ENCODE measurements at regions not wholly inside any gene's neighbourhood (a gene's known extent, or its start where the extent isn't known, plus 50 kb on each side); places are given as distances from the start of the nearest gene placed in this dataset.

DNA sequence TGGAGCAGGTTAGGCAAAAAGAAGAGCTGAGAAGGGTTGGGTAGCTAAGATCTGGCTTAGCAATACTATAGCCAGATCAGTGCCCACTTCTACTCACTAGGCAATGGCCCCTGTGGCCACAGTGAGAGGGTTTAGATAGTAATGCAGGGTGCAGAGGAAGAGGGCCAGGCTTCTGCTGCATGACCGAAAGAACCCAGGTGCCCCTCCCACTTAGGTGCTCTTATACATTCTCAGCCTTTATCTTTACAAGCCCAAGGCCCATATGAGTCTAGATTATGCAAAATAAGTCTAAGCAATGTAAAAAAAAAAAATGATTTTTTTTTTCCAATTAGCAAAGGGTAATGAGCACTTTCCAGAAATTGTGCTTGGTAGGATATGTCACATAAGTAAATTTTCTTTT is 171.3 kb downstream of the CD24 start:
- no peak for TF ChIP-seq FOXJ3 (CRISPR knock-in tag; IDR thresholded peaks at IDR 0.05)
- no peak for TF ChIP-seq RAD21 (IDR thresholded peaks at IDR 0.05; ENCODE audit: low read length)
- TF ChIP-seq, protein P1, sequence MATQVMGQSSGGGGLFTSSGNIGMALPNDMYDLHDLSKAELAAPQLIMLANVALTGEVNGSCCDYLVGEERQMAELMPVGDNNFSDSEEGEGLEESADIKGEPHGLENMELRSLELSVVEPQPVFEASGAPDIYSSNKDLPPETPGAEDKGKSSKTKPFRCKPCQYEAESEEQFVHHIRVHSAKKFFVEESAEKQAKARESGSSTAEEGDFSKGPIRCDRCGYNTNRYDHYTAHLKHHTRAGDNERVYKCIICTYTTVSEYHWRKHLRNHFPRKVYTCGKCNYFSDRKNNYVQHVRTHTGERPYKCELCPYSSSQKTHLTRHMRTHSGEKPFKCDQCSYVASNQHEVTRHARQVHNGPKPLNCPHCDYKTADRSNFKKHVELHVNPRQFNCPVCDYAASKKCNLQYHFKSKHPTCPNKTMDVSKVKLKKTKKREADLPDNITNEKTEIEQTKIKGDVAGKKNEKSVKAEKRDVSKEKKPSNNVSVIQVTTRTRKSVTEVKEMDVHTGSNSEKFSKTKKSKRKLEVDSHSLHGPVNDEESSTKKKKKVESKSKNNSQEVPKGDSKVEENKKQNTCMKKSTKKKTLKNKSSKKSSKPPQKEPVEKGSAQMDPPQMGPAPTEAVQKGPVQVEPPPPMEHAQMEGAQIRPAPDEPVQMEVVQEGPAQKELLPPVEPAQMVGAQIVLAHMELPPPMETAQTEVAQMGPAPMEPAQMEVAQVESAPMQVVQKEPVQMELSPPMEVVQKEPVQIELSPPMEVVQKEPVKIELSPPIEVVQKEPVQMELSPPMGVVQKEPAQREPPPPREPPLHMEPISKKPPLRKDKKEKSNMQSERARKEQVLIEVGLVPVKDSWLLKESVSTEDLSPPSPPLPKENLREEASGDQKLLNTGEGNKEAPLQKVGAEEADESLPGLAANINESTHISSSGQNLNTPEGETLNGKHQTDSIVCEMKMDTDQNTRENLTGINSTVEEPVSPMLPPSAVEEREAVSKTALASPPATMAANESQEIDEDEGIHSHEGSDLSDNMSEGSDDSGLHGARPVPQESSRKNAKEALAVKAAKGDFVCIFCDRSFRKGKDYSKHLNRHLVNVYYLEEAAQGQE (IDR thresholded peaks at IDR 0.05; ENCODE audit: low read depth, low read length): no peak
- no peak for TF ChIP-seq GATA2 (CRISPR knock-in tag; IDR thresholded peaks at IDR 0.05)
- no peak for TF ChIP-seq TEAD4 (IDR thresholded peaks at IDR 0.05; ENCODE audit: borderline replicate concordance, insufficient read depth)
- 22% methylated on average over 1 of the region's 1 CpG for WGBS (ENCODE audit: low lambda C conversion rate)

DNA sequence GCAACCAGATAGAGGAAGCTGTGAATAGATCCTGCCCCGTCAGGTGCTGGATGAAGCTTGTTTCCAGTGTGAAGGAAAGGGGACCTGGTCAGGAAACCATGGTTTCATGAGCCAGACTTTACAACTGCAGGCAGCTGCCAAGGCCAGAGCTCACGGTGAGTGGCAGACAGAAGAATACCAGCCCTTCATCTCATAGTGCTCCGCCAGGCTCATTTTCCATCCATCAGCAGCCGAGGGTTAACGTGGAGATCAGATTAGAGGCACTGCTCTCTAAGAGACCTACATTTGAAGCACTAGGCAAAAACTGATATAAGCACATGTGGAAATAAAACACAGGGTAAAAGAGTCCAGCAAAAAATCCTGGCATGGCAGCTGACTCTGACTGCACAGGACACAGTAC is 172.4 kb downstream of the CD24 start:
- peak overlapping the region in 1 of 2 experiments; percentile 55; a peak in 2 of 4 replicates for H3K27ac ChIP-seq (ENCODE audit: low read depth in 2 of 2, low read length in 1 of 2)
- no peaks in the 10 kb centered on the region for H3K9me3 ChIP-seq
- peaks cover 0 to 10% of the 10 kb centered on the region in 2 experiments; a peak in 1 of 4 replicates for H3K4me1 ChIP-seq (ENCODE audit: control insufficient read depth in 1 of 2, insufficient read depth in 2 of 2, low read depth in 1 of 2, low read length in 1 of 2)
- H3K36me3 ChIP-seq (replicated peaks in 1 of 2; ENCODE audit: control insufficient read depth in 1 of 2, insufficient read depth in 2 of 2, low read length in 1 of 2): no peaks in the 10 kb centered on the region
- H3F3A ChIP-seq (replicated peaks; ENCODE audit: insufficient read depth): no peaks in the 10 kb centered on the region
- H3K79me2 ChIP-seq (ENCODE audit: insufficient read depth): no peaks in the 10 kb centered on the region
- no peaks in the 10 kb centered on the region for H4K20me1 ChIP-seq (ENCODE audit: insufficient read depth)
- no peaks in the 10 kb centered on the region for H3K9me2 ChIP-seq
- ChIA-PET CTCF (interaction anchor here (0.7 to 2.8 kb wide), 3 partner anchors 18 to 195 kb away, joined by 3 to 8 read pairs (median 6); no protein-coding TSS in a partner anchor), POLR2A (interaction anchor here (1.5 kb wide), 1 partner anchor 82 kb away, joined by 4 read pairs; no protein-coding TSS in a partner anchor)
- H3K27me3 ChIP-seq (ENCODE audit: insufficient read depth): no peaks in the 10 kb centered on the region
- H3K4me2 ChIP-seq: no peak overlapping the region
- WGBS (ENCODE audit: low lambda C conversion rate): 28% methylated on average over 5 of the region's 5 CpGs
- H3K9ac ChIP-seq: no peak overlapping the region
- no peak overlapping the region for H3K4me3 ChIP-seq (ENCODE audit: low read depth in 2 of 2, low read length in 1 of 2)
- H2AFZ ChIP-seq (ENCODE audit: low read depth): no peak overlapping the region
- DNase-seq: peak; percentile 66
- TF ChIP-seq RCOR1 (IDR thresholded peaks at IDR 0.05; ENCODE audit: low read length) (no peak), GATA2 (CRISPR knock-in tag; IDR thresholded peaks at IDR 0.05) (peak; percentile 63; the same call in 1 of the 2 replicates), MXI1 (IDR thresholded peaks at IDR 0.05; ENCODE audit: low read depth, low read length) (peak; percentile 57; the same call in 1 of the 2 replicates), NFIC (IDR thresholded peaks at IDR 0.05; ENCODE audit: borderline replicate concordance) (no peak), RXRA (IDR thresholded peaks at IDR 0.05; ENCODE audit: borderline replicate concordance, low read depth) (no peak), YY1 (IDR thresholded peaks at IDR 0.05; ENCODE audit: low read depth) (no peak), CTCF (IDR thresholded peaks at IDR 0.05) (no peak), RAD21 (IDR thresholded peaks at IDR 0.05; ENCODE audit: low read length) (no peak), NRF1 (IDR thresholded peaks at IDR 0.05; ENCODE audit: low read depth, low read length) (no peak), MEF2A (IDR thresholded peaks at IDR 0.05; ENCODE audit: borderline replicate concordance, low read depth) (no peak), FOSL2 (IDR thresholded peaks at IDR 0.05; ENCODE audit: borderline replicate concordance, low read depth) (no peak), POLR2AphosphoS5 (IDR thresholded peaks at IDR 0.05; ENCODE audit: low read depth, low read length) (no peak), EZH2phosphoT487 (IDR thresholded peaks at IDR 0.05; ENCODE audit: borderline replicate concordance, low read depth) (no peak), FOXJ3 (CRISPR knock-in tag; IDR thresholded peaks at IDR 0.05) (no peak), MAX (IDR thresholded peaks at IDR 0.05; ENCODE audit: low read depth) (no peak)
- TF ChIP-seq, protein P2, sequence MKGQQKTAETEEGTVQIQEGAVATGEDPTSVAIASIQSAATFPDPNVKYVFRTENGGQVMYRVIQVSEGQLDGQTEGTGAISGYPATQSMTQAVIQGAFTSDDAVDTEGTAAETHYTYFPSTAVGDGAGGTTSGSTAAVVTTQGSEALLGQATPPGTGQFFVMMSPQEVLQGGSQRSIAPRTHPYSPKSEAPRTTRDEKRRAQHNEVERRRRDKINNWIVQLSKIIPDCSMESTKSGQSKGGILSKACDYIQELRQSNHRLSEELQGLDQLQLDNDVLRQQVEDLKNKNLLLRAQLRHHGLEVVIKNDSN (IDR thresholded peaks at IDR 0.05; ENCODE audit: borderline replicate concordance, low read depth): no peak

More for the DNA sequence above, 171.3 kb downstream of the CD24 start:
- Histone ChIP-seq H3K9ac (no peak overlapping the region), H3K4me2 (no peak overlapping the region), H3F3A (replicated peaks; ENCODE audit: insufficient read depth) (no peaks in the 10 kb centered on the region), H3K27ac (ENCODE audit: low read depth in 2 of 2, low read length in 1 of 2) (no peak overlapping the region), H3K9me3 (no peaks in the 10 kb centered on the region), H2AFZ (ENCODE audit: low read depth) (no peak overlapping the region), H3K27me3 (ENCODE audit: insufficient read depth) (no peaks in the 10 kb centered on the region), H3K36me3 (replicated peaks in 1 of 2; ENCODE audit: control insufficient read depth in 1 of 2, insufficient read depth in 2 of 2, low read length in 1 of 2) (no peaks in the 10 kb centered on the region), H4K20me1 (ENCODE audit: insufficient read depth) (no peaks in the 10 kb centered on the region), H3K9me2 (no peaks in the 10 kb centered on the region), H3K4me3 (ENCODE audit: low read depth in 2 of 2, low read length in 1 of 2) (no peak overlapping the region), H3K79me2 (ENCODE audit: insufficient read depth) (no peaks in the 10 kb centered on the region), H3K4me1 (ENCODE audit: control insufficient read depth in 1 of 2, insufficient read depth in 2 of 2, low read depth in 1 of 2, low read length in 1 of 2) (peaks cover 0 to 10% of the 10 kb centered on the region in 2 experiments; a peak in 1 of 4 replicates)
- POLR2A ChIA-PET: no interaction called here
- no peak for DNase-seq
- CTCF ChIA-PET: interaction anchor here (0.6 to 2.8 kb wide), 3 partner anchors 17 to 176 kb away, joined by 3 to 8 read pairs (median 6); no protein-coding TSS in a partner anchor
